HEK293T (cell line): ENCODE measurements at regions not wholly inside any gene's neighbourhood (a gene's known extent, or its start where the extent isn't known, plus 50 kb on each side); places are given as distances from the start of the nearest gene placed in this dataset.

Experiments
- ARNT ChIP-seq: fragments of 450-650 bp; IDR thresholded peaks from 2 replicates; pipeline ENCODE4 v1.6.1; 2017; ENCODE audit warnings: mild to moderate bottlenecking
- BHLHE40 ChIP-seq: fragments of 450-650 bp; IDR thresholded peaks from 2 replicates; pipeline ENCODE4 v1.6.1; 2016; ENCODE audit warnings: mild to moderate bottlenecking, moderate library complexity, borderline replicate concordance
- ELF4 ChIP-seq: fragments of 450-650 bp; IDR thresholded peaks from 2 replicates; pipeline ENCODE4 v1.6.1; 2017; ENCODE audit warnings: antibody characterized with exemption
- FOXA1 ChIP-seq: fragments of 450-650 bp; IDR thresholded peaks from 2 replicates; pipeline ENCODE4 v1.6.1; 2016; ENCODE audit warnings: mild to moderate bottlenecking
- FOXM1 ChIP-seq: fragments of 450-650 bp; IDR thresholded peaks from 2 replicates; pipeline ENCODE4 v1.6.1; 2017; ENCODE audit warnings: mild to moderate bottlenecking, borderline replicate concordance
- LEF1 ChIP-seq: fragments of 450-650 bp; IDR thresholded peaks from 2 replicates; pipeline ENCODE4 v1.6.1; 2017; ENCODE audit warnings: mild to moderate bottlenecking, borderline replicate concordance
- NFRKB ChIP-seq: fragments of 450-650 bp; IDR thresholded peaks from 2 replicates; pipeline ENCODE4 v1.6.1; 2016; ENCODE audit warnings: mild to moderate bottlenecking, moderate library complexity
- SUZ12 ChIP-seq: fragments of 450-650 bp; IDR thresholded peaks from 2 replicates; pipeline ENCODE4 v1.6.1; 2016; ENCODE audit warnings: mild to moderate bottlenecking
- TARDBP ChIP-seq: fragments of 450-650 bp; IDR thresholded peaks from 2 replicates; pipeline ENCODE4 v1.6.1; 2016
- ZNF384 ChIP-seq: fragments of 450-650 bp; IDR thresholded peaks from 2 replicates; pipeline ENCODE4 v1.6.1; 2016
- TF ChIP-seq, protein P1 (sequence below): fragments of 450-650 bp; IDR thresholded peaks from 2 replicates; pipeline ENCODE4 v1.6.1; 2016

DNA sequence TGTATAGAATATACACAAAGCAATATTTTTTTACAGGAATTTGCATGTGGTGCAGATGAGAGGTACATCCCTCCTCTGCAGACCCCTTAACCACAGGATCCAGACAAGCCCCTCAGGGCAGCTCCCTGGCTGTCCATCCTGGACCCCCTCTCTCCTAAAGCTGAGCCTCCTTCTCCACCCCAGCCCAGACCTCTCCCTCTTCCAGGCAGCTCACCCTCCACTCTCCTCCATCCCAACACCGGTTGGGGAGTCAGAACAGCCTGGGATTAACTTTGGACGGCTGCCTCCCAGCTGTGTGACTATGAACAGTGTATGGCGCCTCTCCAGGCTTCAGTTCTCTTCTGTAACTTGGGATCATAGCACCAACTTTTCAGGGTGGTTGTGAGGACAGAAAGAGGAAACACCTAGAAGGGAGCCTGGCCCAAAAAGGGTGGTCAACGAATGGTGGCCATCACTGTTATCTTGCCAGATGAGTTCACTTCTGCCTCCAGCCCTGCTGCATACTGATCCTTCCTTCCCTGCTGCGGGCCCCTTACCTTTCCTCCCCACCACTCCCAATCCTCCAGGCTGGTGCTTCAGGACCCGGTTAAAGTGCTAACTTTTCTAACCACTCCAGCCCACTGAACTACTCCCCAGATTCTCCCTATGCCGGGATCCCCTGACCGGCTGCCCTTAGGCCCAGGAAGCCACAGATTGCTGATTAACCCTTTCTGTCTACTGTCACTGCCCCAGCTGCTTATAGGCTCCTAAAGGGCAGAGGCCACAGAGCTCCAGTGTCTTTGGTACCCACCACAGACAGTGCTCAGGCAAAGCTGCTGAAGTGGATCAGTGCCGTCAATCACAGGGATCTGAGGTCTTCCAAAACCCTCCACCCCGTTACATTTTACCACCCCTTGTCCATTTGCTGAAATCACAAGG is 55.9 kb downstream of the GPR6 start:
- TF ChIP-seq TARDBP (no peak), LEF1 (no peak), ELF4 (no peak), ARNT (no peak), FOXM1 (no peak), ZNF384 (no peak), SUZ12 (no peak), FOXA1 (no peak), NFRKB (no peak), BHLHE40 (no peak)
- TF ChIP-seq, protein P1, sequence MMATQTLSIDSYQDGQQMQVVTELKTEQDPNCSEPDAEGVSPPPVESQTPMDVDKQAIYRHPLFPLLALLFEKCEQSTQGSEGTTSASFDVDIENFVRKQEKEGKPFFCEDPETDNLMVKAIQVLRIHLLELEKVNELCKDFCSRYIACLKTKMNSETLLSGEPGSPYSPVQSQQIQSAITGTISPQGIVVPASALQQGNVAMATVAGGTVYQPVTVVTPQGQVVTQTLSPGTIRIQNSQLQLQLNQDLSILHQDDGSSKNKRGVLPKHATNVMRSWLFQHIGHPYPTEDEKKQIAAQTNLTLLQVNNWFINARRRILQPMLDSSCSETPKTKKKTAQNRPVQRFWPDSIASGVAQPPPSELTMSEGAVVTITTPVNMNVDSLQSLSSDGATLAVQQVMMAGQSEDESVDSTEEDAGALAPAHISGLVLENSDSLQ = no peak
